Retina (tissue), 1 donor: ENCODE measurements at regions not wholly inside any gene's neighbourhood (a gene's known extent, or its start where the extent isn't known, plus 50 kb on each side); places are given as distances from the start of the nearest gene placed in this dataset.
A peak's percentile ranks its signal among the peaks of the same experiment; 100 is the strongest.
"Not testable (repeated sequence)": the region's sequence is repeated elsewhere in the genome, so short reads cannot be mapped to it uniquely, and the experiment has no call there.

Experiments
- DNase-seq: peaks from one replicate; pipeline ENCODE4 v3.0.0-alpha.2; 2016

DNA sequence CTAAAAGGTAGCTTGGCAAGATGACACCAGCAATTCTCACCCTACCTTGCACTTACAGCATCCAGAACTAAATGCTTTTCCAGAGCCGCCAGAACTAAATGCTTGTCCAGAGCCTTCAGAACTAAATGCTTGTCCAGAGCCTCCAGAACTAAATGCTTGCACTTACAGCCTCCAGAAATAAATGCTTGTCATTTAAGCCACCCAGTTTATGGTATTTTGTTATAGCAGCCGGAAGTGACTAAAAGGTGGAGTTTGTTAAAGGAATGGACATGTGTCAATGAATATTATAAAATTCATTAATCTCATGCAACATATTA lies 133.5 kb downstream of the GPX5 start:
- DNase-seq = no peak

GRCh38 chr6:28661097-28661713 lies 135.5 kb downstream of the GPX5 start:
- no peak for DNase-seq

GRCh38 chr6:28664870-28665396 lies 139.3 kb downstream of the GPX5 start:
- DNase-seq = no peak

GRCh38 chr6:28673417-28673786 lies 147.7 kb downstream of the GPX5 start:
- DNase-seq = no peak

DNA sequence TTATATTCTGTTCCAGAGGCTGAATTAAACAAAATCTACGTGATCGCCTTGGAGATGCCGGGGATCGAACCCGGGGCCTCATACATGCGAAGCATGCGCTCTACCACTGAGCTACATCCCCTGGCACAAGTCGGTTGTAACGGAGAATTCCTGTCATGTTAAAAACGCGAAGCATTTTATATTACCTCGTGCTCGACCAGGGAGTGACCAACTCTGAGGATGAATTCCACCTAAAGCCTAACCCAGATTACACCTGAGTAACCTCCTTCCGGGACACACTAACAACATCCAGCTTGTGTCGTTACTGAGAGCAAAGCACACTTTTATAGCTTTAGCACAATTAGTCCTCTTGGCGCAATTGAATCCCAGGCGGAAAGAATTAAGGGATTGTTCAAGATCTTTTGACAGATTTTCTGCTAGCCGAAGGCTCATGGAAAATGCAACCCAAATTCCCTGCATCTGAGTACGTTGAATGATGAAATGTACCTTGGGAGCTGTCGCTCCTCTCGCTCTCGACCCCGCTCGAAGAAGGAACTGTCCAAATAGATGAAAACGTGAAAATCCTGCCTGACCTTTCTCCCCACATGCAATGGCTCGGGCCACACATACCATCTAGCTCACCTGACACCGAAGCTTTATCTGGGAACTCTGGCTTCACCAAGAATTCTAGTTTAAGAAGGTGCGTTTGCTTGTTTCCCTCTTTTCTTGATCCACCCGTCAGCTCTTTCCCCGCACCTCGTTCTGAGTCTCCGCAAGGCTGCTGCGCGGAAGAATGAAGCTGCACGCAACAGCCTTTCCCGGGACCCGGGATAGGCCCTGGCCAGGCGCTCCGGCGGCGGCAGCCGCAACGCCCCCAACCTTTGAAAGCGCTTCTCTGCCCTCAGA lies 148.3 kb downstream of the GPX5 start:
- DNase-seq = peak; percentile 88

DNA sequence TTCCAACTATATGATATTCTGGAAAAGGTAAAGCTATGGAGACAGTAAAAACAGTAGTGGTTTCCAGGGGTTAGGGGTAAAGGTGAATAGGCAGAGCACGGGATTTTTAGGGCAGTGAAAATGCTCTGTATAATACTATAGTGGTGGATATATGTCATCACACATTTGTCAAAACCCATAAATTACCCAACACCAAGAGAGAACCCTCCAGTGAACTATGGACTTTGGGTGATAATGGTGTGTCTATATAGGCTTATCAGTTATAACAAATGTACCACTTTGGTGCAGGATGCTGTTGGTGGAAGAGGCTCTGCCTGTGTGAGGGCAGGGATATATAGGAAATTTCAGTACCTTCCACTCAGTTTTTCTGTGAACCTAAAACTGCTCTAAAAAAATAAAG lies 149.9 kb downstream of the GPX5 start:
- DNase-seq = no peak

DNA sequence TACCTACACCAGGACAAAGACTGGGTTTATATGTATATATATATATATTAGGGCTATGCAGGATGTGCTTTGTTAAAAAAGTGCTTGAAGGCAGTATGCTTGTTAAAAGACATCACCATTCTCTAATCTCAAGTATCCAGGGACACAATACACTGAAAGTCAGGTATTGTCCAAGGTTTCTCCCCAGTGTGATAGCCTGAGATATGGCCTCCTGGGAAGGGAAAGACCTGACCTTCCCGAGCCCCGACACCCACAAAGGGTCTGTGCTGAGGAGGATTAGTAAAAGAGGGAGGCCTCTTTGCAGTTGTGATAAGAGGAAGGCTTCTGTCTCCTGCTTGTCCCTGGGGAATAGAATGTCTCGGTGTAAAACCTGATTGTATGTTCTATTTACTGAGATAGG lies 156.9 kb downstream of the GPX5 start:
- DNase-seq = no peak

GRCh38 chr6:28682956-28683685 lies 157.4 kb downstream of the GPX5 start:
- not testable (repeated sequence) for DNase-seq

GRCh38 chr6:28683945-28684538 lies 158.4 kb downstream of the GPX5 start:
- peak; percentile 64 for DNase-seq

GRCh38 chr6:28685960-28686359 lies 160.3 kb downstream of the GPX5 start:
- DNase-seq = not testable (repeated sequence)

- DNase-seq = peak; percentile 70
Measured at GRCh38 chr6:28686446-28687027, 160.9 kb downstream of the GPX5 start.

DNA sequence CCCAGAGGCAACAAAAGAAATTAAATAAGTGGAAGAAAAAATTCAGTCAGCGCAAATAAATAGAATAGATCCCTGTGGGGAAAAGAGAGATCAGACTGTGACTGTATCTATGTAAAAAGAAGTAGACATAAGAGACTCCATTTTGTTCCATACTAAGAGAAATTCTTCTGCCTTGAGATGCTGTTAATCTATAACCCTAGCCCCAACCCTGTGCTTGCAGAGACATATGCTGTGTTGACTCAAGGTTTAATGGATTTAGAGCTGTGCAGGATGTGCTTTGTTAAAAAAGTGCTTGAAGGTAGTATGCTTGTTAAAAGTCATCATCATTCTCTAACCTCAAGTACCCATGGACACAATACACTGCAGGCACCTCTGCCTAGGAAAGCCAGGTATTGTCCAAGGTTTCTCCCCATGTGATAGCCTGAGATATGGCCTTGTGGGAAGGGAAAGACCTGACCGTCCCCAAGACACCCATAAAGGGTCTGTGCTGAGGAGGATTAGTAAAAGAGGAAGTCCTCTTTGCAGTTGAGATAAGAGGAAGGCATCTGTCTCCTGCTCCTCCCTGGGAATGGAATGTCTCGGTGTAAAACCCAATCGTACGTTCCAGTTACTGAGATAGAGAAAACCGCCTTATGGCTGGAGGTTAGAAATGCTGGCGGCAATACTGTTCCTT lies 161.8 kb downstream of the GPX5 start:
- DNase-seq = not testable (repeated sequence)

DNA sequence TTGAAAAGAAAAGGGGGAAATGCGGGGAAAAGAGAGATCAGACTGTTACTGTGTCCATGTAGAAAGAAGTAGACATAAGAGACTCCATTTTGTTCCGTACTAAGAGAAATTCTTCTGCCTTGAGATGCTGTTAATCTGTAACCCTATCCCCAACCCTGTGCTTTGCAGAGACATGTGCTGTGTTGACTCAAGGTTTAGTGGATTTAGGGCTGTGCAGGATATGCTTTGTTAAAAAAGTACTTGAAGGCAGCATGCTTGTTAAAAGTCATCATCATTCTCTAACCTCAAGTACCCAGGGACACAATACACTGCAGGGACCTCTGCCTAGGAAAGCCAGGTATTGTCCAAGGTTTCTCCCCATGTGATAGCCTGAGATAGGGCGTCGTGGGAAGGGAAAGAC lies 166.3 kb downstream of the GPX5 start:
- DNase-seq = not testable (repeated sequence)

DNA sequence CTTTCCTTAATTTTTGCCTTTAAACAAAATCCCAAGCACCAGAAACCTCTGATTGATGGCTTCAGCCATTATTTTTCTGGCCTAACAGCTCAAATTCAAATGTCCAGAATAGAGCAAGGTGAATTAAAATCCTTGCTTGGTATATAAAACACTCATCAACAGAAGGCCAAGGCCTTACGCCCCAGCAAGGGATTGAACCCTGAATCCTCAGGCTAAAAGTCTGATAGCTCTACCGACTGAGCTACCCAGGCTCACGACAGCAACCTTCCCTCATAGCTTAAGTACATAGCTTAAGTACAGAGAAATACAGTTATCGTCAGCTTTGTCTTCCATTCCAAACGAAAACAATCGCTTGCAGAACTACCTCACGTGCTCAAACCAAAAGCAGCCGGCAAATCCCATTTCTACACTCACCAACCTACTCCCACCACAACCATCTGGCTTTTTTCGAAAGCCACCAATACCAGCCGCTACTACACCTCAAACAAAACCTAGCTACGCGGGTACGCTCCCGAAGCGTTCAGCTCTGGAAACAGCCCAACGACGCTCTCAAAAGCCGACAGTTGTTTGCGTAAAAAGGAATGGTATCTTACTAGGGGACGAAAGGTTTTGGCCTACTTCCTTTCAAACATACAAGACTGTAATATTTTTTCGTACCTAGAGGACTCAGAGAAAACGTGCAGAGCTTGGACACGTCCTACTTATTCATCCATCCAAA lies 167.5 kb downstream of the GPX5 start:
- DNase-seq = peak; percentile 64

DNA sequence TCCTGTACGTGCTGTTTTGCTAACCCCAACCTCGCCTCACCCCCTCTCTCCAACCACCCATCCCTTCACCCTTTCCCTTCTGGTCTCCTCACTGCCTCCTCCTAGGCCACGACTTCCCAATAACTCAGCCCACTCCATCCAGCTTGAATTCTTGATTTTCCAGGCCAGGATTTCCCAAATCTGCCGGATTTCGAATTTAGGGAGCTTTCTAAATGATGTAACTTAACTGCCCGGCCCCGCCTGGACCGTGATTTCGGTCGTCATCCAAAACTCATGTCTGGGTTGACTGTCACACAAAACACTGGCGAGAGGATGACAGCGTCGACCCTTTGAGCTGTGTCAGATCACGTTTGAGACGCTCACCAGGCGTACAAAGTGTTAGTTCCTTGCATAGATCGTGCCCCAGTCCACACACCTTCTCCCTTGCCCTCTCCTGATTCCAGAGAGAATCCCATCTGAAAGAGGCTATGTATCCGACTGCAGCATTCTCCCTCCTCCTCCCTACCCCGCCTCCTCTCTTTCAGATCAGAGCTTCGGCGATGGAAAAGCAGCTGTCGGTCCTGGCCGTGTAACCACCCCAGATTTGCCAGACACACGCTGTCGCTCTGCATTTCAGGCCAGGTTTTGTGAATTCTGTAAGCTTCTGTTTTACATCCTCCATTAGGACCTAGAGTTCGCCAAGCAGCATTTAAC lies 168.2 kb downstream of the GPX5 start:
- peak; percentile 79 for DNase-seq

- DNase-seq = peak; percentile 28
Measured at GRCh38 chr6:28695715-28696114, 170.0 kb downstream of the GPX5 start.

DNA sequence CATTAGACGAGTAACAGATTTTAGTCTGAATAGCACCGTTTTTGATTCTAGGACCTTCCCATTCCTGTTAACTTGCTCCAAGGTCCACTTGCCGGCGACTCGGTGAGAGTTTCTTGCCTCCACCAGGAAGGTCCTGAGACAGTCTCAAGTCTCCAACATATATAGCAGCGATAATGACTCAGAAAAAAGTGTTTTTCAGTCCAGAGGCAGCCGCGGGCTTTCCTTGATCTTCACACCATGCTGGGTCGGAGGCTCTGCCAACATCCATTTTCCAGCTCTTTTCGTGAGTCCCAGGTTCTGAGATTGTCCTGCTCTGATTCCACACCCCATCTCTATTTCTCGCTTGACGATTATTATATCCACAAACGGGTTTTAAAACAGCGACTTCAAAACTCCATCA lies 170.5 kb downstream of the GPX5 start:
- DNase-seq = peak; percentile 41

- DNase-seq = no peak
Measured at GRCh38 chr6:28696682-28697081, 171.0 kb downstream of the GPX5 start.

DNA sequence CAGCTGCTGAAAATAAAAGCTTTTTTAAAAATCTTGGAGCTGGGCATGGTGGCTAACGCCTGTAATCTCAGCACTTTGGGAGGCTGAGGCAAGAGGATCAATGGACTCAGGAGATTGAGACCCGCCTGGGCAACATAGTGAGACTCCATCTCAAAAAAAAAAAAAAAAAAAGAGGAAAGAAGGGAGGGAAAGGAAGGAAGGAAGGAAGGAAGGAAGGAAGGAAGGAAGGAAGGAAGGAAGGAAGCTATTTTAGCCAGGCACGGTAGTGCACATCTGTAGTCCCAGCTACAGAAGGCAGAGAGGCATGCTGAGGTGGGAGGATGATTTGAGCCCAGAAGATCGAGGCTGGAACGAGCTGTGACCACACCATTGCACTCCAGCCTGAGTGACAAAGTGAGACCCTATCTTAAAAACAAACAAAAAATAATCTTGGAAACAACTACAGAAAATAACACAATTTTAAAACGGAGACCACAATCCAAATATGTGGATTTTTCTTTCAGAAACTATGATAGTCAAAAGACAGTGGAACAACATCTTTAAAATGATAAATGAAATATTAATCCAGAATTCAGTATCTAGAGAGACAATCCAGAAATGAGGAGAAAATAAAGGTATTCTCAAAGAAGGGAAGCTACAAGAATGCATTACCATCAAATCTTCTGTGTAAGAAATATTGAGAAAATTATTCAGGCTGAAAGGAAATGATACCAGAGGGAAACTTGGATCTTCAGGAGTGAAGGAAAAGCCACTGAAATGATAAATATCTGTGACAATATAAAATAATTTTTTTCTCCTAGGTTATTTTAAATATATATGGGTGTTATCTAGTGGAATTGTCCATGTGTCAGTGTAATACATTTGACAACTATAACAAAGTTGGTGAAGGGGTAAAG lies 182.0 kb downstream of the GPX5 start:
- DNase-seq = no peak
